ENCODE measurements at regions not wholly inside any gene's neighbourhood (a gene's known extent, or its start where the extent isn't known, plus 50 kb on each side); places are given as distances from the start of the nearest gene placed in this dataset.
"Not testable (repeated sequence)": the region's sequence is repeated elsewhere in the genome, so short reads cannot be mapped to it uniquely, and the experiment has no call there.

- H4K20me1 ChIP-seq (replicated peaks; ENCODE audit: insufficient read depth); H3K27me3 Mint-ChIP-seq (ENCODE audit: insufficient read depth, low read depth, poor library complexity); H3K27ac ChIP-seq (ENCODE audit: low read depth); H3K9me2 ChIP-seq (ENCODE audit: insufficient read depth); H3K27ac Mint-ChIP-seq; H3K27me3 ChIP-seq (ENCODE audit: insufficient read depth); H3K4me1 Mint-ChIP-seq; H3K9me3 Mint-ChIP-seq; H2AFZ ChIP-seq; H3K4me3 Mint-ChIP-seq; H3K4me3 ChIP-seq; H3F3A ChIP-seq (replicated peaks; ENCODE audit: low read depth); H3K36me3 Mint-ChIP-seq (ENCODE audit: low read depth); DNase-seq (ENCODE audit: low spot score); H3K36me3 ChIP-seq (ENCODE audit: insufficient read depth); H3K79me2 ChIP-seq (replicated peaks; ENCODE audit: insufficient read depth); H3K4me1 ChIP-seq (ENCODE audit: insufficient read depth); ATAC-seq; H3K4me2 ChIP-seq: not testable (repeated sequence)
These were observed 366.5 kb downstream of the PTH2R start for GRCh38 chr2:208773074-208773473.

GRCh38 chr2:208781166-208781565 is 374.6 kb downstream of the PTH2R start:
- H3K4me1 Mint-ChIP-seq: no peaks in the 10 kb centered on the region
- Histone ChIP-seq H3K36me3 (ENCODE audit: insufficient read depth) (peaks cover 5% of the 10 kb centered on the region; the same call in 1 of the 2 replicates), H3K27ac (ENCODE audit: low read depth) (no peak overlapping the region), H3F3A (replicated peaks; ENCODE audit: low read depth) (no peaks in the 10 kb centered on the region), H3K4me1 (ENCODE audit: insufficient read depth) (no peaks in the 10 kb centered on the region), H2AFZ (no peak overlapping the region), H3K27me3 (ENCODE audit: insufficient read depth) (no peaks in the 10 kb centered on the region), H3K9me2 (ENCODE audit: insufficient read depth) (no peaks in the 10 kb centered on the region), H3K4me2 (no peak overlapping the region), H3K4me3 (no peak overlapping the region), H4K20me1 (replicated peaks; ENCODE audit: insufficient read depth) (no peaks in the 10 kb centered on the region), H3K79me2 (replicated peaks; ENCODE audit: insufficient read depth) (no peaks in the 10 kb centered on the region)
- DNase-seq (ENCODE audit: low spot score): no peak
- H3K4me3 Mint-ChIP-seq: no peak overlapping the region
- H3K27ac Mint-ChIP-seq: no peak overlapping the region
- no peak for TF ChIP-seq ZNF114 (CRISPR knock-in tag; IDR thresholded peaks at IDR 0.05)
- TF ChIP-seq ZNF462 (CRISPR knock-in tag; IDR thresholded peaks at IDR 0.05): no peak
- TF ChIP-seq POLR2AphosphoS5 (IDR thresholded peaks at IDR 0.05; ENCODE audit: low read depth): no peak
- TF ChIP-seq REST (IDR thresholded peaks at IDR 0.05; ENCODE audit: unreplicated experiment): no peak
- TF ChIP-seq ZNF331 (CRISPR knock-in tag; IDR thresholded peaks at IDR 0.05; ENCODE audit: low read depth): no peak
- TF ChIP-seq ETS1 (IDR thresholded peaks at IDR 0.05): no peak
- no peak for TF ChIP-seq CTCF (conservative IDR thresholded peaks at IDR 0.05; ENCODE audit: low read depth in 2 of 2)
- TF ChIP-seq CREB1 (CRISPR knock-in tag; IDR thresholded peaks at IDR 0.05; ENCODE audit: low read depth): no peak
- TF ChIP-seq EZH2phosphoT487 (IDR thresholded peaks at IDR 0.05; ENCODE audit: unreplicated experiment): no peak
- H3K27me3 Mint-ChIP-seq (ENCODE audit: insufficient read depth, low read depth, poor library complexity): no peaks in the 10 kb centered on the region
- peaks cover 21% of the 10 kb centered on the region for H3K36me3 Mint-ChIP-seq (ENCODE audit: low read depth)
- ATAC-seq: no peak
- peaks cover 23% of the 10 kb centered on the region for H3K9me3 Mint-ChIP-seq
